Body of pancreas (tissue), 4 donors: ENCODE measurements at regions not wholly inside any gene's neighbourhood (a gene's known extent, or its start where the extent isn't known, plus 50 kb on each side); places are given as distances from the start of the nearest gene placed in this dataset.
"Not testable (repeated sequence)": the region's sequence is repeated elsewhere in the genome, so short reads cannot be mapped to it uniquely, and the experiment has no call there.

Experiments used
- CTCF ChIP-seq, 7 experiments: fragments of 450-650 bp in 4 of 7; fragments of 200-600 bp in 3 of 7; sonication (generic) in 3 of 7; IDR thresholded peaks; one replicate each; pipeline ENCODE4 v1.5.1; 2016 to 2019; ENCODE audit warnings: antibody characterized with exemption in 7 of 7
- POLR2A ChIP-seq, 3 donors: fragments of 450-650 bp; IDR thresholded peaks; one replicate each; pipeline ENCODE4 v1.6.1; 2016; ENCODE audit warnings: antibody characterized with exemption in 3 of 3, mild to moderate bottlenecking in 2 of 3

- TF ChIP-seq CTCF (IDR thresholded peaks at IDR 0.05), result peak in 6 of 7 experiments; percentile 35 to 53 (median 44)
- not testable (repeated sequence) for TF ChIP-seq POLR2A (IDR thresholded peaks at IDR 0.05)
These were observed 202.3 kb downstream of the TBC1D2B start for GRCh38 chr15:77875066-77875721.
